ENCODE measurements at regions not wholly inside any gene's neighbourhood (a gene's known extent, or its start where the extent isn't known, plus 50 kb on each side); places are given as distances from the start of the nearest gene placed in this dataset.

DNA sequence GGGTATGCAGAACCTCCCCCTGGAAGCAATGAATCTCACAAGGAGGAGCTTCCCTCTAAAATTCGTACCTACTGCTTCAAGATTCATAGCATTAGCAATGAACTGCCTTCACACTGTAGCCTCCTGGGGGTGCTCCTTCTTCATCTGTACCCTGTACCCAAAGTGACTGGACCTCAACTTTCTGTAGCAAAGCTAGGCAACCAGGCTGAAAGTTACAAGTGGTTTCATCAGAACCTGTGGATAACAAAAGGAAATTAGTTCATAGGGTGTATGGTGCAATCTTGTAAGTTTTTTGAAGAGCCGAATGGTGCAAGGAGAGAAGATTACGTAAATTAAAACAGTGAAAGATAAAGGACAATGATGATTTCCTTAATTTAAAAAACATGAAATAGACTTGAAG is 1541.7 kb upstream of the FLRT2 start:
- no peak overlapping the region for H3K4me3 ChIP-seq
- no peak overlapping the region for H3K27ac ChIP-seq

DNA sequence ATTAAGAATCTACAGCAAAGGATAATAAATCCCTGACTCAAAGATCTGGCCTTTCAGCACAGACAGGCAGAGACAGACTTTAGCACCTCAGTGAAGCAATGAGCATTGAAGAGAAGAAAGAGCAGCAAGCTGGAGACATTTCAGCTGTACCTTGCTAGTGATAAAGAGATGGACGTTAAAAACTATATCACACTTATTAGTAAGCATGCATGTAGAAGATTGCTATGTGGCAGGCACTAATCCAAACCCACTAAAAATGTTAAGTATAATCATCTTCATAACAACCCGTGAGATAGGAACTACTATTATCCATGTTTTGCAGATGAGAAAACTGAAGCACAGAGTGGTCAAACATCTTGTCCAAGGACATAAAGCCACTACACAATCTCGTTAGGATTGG is 1538.3 kb upstream of the FLRT2 start:
- H3K27ac ChIP-seq: no peak overlapping the region
- no peak overlapping the region for H3K4me3 ChIP-seq

DNA sequence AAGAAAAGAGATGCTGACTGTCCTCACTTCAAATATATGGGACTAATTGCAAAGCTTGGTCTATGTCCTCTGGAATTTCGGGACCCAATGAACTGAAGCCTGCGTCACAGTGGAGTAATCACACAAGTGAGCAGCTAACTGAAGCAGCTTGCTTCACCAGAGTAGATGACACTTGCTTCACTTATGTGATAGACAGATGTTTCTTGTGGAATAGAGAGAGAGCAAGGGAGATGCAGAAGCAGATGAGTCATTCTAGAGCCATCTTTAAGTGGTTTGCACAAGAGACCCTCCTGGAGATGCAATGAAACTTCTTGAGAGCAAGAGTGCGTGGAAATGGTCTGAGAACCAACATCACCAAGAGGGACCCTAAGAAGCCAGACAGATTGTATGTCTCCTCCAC is 1537.1 kb upstream of the FLRT2 start:
- H3K4me3 ChIP-seq: no peak overlapping the region
- no peak overlapping the region for H3K27ac ChIP-seq

DNA sequence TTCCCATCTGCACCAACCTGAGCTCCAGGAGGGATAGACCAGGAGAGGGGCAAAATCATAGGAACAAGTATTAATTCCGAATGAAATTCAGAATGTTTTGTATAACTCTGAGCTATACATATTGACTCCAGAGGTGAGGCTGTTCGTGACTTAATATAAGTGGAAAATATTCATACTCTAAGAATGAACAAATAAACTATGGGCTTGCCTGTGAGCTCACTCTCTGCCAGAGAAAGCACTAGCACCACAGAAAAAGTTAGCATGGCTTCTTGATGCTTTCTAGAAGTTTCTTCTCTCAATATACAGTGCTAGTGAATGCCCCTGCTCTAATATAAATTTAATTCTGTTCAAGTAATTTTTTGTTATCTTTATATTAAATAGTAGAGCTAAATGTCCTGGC is 1536.4 kb upstream of the FLRT2 start:
- Histone ChIP-seq H3K27ac (no peak overlapping the region), H3K4me3 (no peak overlapping the region)

DNA sequence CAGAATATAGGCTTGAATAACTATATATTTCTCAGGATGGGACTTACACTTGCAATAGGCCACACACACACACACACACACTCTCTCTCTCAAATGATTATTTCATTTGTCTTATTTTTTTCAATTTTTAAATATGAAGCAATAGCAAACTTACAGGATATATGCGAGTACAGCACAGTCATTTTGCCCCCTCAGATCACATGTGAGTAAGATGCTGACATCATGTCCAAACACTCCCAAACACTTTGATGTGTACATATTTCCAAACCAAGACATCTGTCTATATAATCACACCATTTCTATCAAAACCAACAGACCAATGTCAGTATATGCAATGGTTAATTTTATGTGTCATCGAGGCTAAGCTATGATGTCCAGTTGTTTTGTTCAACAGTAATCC is 1535.9 kb upstream of the FLRT2 start:
- Histone ChIP-seq H3K4me3 (no peak overlapping the region), H3K27ac (no peak overlapping the region)

DNA sequence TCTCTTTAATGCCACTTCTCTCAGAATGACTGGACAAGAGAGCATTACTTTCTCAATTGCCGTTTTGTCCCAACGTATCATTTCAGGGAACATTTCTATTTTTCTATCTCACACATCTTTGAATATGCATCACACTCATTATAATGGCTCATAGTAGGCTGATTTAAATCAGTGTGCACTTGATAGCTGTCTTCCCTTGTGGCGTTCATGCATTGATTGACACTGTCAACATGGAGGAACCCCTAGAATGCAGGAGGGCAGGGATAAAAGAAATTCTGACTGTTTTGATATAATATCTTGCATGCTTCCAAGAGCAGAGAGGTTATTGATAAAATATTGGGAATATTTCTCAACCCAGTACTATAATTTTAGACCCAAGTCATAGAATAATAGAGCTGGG is 1528.9 kb upstream of the FLRT2 start:
- Histone ChIP-seq H3K27ac (no peak overlapping the region), H3K4me3 (no peak overlapping the region)

DNA sequence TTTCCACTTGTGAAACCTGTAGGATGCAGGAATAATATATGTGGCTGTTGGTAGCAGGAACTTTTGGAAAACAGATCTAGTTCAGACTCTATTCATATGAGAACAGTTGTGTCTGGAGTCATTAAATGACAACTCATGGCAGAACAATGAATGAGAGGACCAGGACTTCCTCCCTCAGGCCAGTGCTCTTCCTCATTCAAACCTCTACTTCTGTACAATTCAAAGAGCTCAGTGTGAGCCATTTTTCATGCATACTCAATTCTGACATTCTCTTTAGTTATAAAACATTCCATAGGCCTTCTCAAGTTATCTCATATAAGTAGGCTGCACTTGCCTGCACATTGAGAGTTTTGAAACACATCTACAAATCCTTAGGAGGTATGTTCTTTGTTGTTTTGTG is 1526.6 kb upstream of the FLRT2 start:
- Histone ChIP-seq H3K27ac (no peak overlapping the region), H3K4me3 (no peak overlapping the region)

DNA sequence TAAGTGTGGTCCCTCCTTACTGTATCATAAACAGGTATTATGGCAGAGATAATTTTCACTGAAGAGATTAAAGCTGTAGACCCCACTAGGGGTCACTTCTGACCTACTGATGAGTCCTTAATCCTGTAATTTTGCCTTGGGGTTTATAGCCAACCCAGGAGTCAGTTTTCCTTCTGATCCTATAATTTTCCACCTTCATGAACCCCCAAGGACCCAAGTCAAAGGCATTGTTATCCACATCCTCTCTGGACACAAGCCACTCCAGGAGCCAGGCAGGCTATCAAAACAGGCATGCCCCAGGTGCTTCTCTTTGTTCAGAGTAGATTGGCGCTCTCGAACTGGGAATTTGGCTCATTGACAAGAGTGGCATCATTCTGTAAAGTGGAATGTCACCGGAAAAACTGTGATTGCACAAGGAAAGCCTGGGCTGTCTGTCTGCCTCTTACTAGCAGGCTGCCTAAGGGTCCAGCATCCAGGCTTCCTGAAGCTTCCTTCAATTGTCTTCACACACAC is 1523.2 kb upstream of the FLRT2 start:
- Histone ChIP-seq H3K27ac (no peak overlapping the region), H3K4me3 (no peak overlapping the region)

DNA sequence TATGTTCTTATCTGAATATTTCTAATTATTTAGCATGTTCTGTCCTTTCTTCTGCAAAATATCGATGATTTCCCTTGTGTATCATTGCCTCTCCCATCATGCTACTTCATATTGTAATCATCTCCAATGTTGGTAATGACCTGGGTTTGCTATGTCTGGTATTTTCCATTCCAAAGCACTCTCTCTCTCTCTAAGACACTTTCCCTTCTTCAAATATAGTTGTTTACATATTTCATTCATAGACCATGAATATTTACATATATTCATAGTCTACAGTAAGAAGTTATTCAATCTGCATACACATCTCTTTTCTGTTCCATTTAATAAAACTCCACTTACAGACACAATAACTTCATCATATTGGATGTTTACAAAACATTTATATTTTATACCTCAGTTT is 1516.5 kb upstream of the FLRT2 start:
- H3K27ac ChIP-seq: no peak overlapping the region

DNA sequence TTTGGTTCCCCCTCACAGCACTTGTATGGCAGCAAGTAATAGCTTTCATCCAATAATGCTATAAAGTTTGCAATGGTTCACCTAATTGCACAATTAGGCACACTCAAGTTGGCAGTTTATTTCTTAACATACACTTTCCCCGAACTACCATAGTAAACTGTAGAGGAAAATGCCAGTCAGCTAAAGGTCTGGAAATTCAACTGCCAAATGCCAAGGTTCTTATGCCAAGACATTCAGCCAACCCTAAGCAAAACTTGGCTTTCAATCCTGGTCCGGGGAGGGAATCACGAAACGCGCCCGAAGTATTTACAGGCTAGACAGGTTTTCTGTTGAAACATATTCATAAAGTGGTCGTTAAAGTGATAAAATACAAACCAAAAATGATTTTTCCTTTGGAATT is 1512.4 kb upstream of the FLRT2 start:
- Histone ChIP-seq H3K27ac (no peak overlapping the region), H3K4me3 (no peak overlapping the region)

More for the DNA sequence above, 1516.5 kb upstream of the FLRT2 start:
- H3K4me3 ChIP-seq: no peak overlapping the region

DNA sequence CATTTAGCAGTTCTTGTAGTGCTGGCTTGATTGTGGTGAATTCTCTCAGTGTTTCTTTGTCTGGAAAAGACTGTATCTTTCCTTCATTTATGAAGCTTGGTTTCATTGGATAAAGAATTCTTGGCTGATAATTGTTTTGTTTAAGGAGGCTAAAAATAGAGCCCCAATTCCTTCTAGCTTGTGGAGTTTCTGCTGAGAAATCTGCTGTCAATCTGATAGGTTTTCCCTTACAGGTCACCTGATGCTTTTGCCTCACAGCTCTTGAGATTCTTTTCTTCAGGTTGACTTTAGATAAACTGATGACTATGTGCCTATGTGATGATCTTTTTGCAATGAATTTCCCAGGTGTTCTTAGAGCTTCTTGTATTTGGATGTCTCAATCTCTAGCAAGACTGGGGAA is 1508.5 kb upstream of the FLRT2 start:
- Histone ChIP-seq H3K27ac (no peak overlapping the region), H3K4me3 (no peak overlapping the region)

DNA sequence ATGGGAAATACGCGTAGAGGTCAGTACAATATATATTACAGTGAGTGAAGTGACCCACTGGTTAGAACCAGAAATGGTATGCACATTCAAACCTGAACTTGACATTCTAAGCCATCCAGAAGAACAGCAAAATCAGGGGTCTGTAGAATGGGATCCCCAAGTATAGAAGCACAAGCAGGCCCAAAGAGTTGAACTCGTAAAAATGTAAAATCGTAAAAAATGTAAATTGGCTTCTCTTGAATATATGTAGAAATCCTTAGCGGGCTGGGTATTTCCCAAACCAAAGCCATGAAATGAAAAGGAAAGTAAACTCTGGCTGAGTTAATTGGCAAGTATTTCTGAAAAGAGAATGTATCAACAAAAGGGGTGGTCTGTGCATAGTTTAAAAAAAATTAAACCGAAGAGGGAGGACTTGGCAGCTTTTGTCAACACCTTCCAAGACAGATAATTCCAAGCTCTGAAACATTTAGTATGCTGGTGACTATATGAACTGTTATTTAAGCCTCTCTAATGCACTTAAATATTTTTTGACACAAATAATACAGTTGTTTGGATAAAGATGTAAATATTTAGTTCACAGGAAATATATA is 1505.6 kb upstream of the FLRT2 start:
- Histone ChIP-seq H3K27ac (no peak overlapping the region), H3K4me3 (no peak overlapping the region)

DNA sequence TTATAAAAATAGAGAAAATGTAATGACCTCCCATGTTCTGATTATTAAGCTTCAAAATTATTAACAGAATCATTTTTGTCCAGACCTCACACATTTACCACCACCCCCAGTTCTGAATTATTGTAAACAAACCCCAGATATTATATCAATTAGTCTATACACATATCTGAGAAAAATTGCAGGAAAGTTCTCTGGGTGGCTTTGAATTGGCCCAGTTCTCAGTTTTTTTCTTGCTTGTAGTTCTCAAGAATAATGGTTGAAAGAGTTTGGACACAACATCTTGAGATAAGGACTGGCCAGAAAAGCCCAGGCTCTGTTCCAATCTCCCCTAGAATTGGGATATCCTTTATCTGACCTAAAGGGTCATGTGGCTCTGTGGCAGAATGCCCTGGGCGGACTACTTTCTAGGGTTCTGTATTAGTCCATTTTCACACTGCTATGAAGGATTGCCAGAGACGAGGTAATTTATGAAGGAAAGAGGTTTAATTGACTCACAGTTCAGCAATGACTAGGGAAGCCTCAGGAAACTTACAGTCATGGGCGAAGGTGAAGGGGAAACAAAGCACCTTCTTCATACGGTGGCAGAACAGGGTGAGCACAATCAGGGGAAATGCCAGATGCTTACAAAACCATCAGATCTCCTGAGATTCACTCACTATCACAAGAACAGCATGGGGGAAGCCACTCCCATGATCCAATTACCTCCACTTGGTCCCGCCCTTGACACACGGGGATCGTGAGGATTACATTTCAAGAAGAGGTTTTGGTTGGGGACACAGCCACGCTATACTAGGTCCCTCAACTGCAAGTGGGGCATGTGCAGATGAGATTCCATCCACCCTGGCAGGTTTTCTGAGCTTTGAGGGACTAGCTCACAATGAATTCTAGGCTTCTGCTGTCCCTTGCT is 1504.6 kb upstream of the FLRT2 start:
- H3K4me3 ChIP-seq: no peak overlapping the region

DNA sequence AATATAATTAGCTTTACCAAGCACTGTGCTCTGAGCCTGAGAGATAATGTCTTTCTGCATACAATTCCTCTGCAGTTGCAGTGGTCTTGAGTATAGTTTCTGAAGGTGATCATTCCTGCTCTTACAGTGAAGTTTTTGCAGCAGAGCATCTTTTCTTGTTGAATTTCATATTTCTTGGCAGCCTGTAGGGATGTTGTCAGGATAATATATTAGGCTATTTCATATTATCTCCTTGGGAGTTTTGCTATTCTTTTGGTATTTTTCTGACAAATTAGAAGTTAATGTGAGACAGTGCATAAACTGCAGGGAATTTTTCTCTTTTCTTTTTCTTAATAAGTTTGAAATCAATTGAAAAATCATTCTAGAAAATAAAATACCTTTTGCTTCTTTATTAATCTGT is 1502.6 kb upstream of the FLRT2 start:
- H3K27ac ChIP-seq: no peak overlapping the region
- H3K4me3 ChIP-seq: no peak overlapping the region

More for the DNA sequence above, 1504.6 kb upstream of the FLRT2 start:
- no peak overlapping the region for H3K27ac ChIP-seq

DNA sequence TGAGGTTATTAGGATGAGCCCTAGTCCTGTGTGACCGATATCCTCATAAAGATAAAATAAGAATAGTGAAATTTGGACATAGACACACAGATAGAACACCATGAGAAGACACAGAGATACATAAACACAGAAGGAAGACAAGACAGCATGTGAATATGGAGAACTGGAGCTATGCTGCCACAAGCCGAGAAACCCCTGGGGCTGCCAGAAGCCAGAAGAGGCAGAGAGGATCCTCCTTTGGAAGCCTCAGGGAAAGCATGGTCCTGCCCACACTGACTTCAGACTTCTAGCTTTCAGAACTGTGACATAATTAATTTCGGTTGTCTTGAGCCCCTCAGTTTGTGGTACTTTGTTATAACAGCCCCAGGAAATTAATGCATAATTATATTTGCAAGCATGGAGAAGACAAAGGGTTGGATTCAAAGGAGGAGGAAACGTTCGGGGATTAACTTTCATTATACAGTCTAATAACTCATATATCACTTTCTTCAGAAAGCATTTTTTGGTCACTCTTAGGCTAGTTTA is 1501.8 kb upstream of the FLRT2 start:
- Histone ChIP-seq H3K27ac (no peak overlapping the region), H3K4me3 (no peak overlapping the region)

DNA sequence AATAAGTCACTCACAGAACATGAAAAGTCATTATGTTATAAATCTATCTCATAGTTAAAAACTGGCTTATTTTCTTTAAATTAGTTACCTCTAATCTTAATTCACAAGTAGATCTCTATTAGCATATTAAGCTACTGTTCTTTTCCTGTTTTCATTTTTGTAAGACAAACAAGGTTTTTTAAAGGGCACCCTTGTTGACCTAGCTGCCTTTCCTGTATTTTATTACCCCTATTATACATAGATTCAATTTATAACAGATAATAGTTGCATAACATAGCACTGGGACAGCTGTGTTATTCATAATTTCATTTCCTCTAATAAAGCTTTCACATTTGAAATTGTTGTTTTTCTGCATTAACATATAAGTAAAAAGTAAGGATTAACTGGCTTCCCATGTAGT is 1500.7 kb upstream of the FLRT2 start:
- Histone ChIP-seq H3K27ac (no peak overlapping the region), H3K4me3 (no peak overlapping the region)

DNA sequence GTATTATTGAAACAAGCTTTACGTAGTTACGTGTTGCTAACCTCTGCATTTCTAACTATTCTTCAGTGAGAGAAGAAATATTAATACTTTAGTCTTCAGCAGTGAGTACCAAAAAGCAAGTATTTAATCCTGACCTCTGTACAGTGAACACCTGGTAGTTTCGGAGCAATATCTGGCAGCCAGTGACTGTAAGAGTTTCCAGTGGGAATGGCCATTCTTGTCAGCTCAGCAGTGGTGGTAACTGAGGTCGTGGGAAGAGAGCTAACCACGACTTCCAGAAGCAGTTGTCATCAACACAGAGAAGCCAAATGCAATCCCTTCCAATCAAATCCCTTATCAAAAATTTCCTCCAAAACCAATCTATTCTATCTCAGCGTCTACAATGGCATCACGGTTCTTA is 1500.2 kb upstream of the FLRT2 start:
- Histone ChIP-seq H3K27ac (no peak overlapping the region), H3K4me3 (no peak overlapping the region)

DNA sequence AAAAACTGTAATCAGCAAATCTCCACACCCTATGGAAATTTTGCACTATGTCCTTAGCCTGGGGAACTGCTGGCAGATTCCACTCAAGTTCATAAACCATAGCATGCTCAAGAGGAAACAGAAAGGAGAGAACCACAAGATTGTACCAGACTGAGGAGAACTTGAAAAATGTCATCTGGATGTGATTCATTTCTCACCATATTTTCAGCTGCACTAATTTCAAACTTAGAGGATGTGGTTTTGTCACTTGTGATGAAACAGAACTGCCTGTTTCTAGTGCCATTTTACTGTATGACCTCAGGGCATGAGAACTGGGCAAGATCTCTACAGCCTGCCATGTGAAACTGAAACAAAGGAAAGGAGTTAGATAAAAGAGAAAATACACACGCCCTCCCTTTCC is 1493.1 kb upstream of the FLRT2 start:
- H3K27ac ChIP-seq: no peak overlapping the region
- H3K4me3 ChIP-seq: no peak overlapping the region

DNA sequence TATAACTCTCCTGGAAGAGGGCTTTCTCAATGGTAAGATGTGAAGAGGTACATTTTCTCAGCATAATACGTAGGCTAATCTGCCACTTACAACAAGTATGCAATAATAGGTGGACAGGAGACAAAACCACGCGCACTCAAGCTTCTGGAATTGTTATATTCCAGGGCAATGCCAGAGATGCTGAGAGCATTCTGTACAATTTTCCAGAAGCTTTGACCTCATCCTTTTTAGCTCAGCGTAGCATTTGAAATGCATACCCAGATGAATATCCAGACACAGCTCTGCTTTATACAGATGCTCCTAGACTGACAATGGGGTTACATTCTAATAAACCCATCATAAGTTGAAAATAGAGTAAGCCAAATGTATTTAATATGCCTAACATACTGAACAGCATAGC is 1492.4 kb upstream of the FLRT2 start:
- no peak overlapping the region for H3K4me3 ChIP-seq
- no peak overlapping the region for H3K27ac ChIP-seq

DNA sequence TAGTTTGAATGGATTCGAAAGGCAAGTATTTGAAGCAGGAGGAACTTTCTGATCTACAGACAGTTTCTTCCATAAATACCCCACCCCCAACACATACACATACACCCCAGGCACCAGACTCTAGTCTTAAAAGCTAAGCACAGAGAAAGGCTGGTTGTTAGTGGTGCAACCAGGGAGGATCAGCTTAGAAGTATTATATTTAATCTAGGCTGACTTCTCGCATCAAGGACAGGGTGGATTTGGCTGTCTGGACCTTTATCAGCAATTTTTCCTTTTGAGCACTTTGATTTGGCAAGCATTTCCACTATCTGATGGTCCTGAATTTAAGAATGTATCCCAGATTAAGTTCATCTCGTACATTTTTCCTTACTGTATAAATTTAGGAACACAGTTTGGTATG is 1489.8 kb upstream of the FLRT2 start:
- no peak overlapping the region for H3K27ac ChIP-seq

DNA sequence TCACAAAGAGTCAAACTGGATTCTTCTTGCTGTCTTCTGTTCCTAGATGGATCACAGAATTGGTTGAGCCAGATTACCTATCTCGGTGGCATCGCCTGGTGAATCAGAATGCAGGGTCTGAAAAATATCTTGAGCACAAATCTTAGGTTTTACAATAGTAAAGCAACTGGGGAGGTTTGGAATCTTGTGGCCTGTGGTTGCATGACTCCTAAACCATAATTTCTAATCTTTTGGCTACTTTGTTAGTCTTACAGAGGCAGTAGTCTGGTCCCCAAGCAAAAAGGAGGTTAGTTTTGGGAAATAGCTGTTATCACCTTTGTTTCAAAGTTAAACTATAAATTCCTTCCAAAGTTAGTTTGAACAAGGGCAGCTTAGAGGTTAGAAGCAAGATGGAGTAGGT is 1488.5 kb upstream of the FLRT2 start:
- H3K27ac ChIP-seq: no peak overlapping the region
- H3K4me3 ChIP-seq: no peak overlapping the region

More for the DNA sequence above, 1489.8 kb upstream of the FLRT2 start:
- H3K4me3 ChIP-seq: no peak overlapping the region
